Loucy (cell line): ENCODE measurements at regions not wholly inside any gene's neighbourhood (a gene's known extent, or its start where the extent isn't known, plus 50 kb on each side); places are given as distances from the start of the nearest gene placed in this dataset.

Source experiments
- CTCF ChIP-seq: fragments of 200-600 bp; sonication (generic); conservative IDR thresholded peaks from 2 replicates; pipeline ENCODE4 v1.5.1; 2014; ENCODE audit warnings: mild to moderate bottlenecking, antibody characterized with exemption, low read length
- EZH2phosphoT487 ChIP-seq: fragments of 200-600 bp; IDR thresholded peaks from 2 replicates; pipeline ENCODE4 v1.6.1; 2018; ENCODE audit warnings: antibody characterized with exemption, mild to moderate bottlenecking, moderate library complexity, borderline replicate concordance

- no peak for TF ChIP-seq CTCF
- no peak for TF ChIP-seq EZH2phosphoT487
Measured at GRCh38 chr3:150216866-150217600, 191.1 kb upstream of the TSC22D2 start.
